Endothelial cell of umbilical vein (primary cell): ENCODE measurements at regions not wholly inside any gene's neighbourhood (a gene's known extent, or its start where the extent isn't known, plus 50 kb on each side); places are given as distances from the start of the nearest gene placed in this dataset.

Experiments
- CTCF ChIP-seq, 2 donors: IDR thresholded peaks; 1 replicate in 1 of 2; 2 replicates in 1 of 2; pipeline ENCODE4 v1.5.1; 2011; ENCODE audit warnings: low read length in 2 of 2, mild to moderate bottlenecking in 2 of 2, moderate library complexity in 2 of 2, control low read depth in 1 of 2, inconsistent platforms in 1 of 2, low read depth in 1 of 2; ENCODE audit not compliant: insufficient read depth in 1 of 2; ENCODE audit errors: extremely low read depth in 1 of 2
- GATA2 ChIP-seq: IDR thresholded peaks from 2 replicates; pipeline ENCODE4 v1.7.0; 2011; ENCODE audit warnings: low read depth, mild to moderate bottlenecking, moderate library complexity, mixed read lengths, low read length; ENCODE audit not compliant: insufficient read length, insufficient read depth
- POLR2A ChIP-seq: IDR thresholded peaks from 2 replicates; pipeline ENCODE4 v1.6.1; 2012; ENCODE audit warnings: low read depth, mild to moderate bottlenecking, control low read depth, low read length

- TF ChIP-seq POLR2A (no peak), CTCF (IDR thresholded peaks at IDR 0.05; ENCODE audit: extremely low read depth in 1 of 2, insufficient read depth in 1 of 2, low read depth in 1 of 2, low read length in 2 of 2) (no peak), GATA2 (no peak)
Measured at GRCh38 chr5:114935490-114935889, 234.2 kb downstream of the TRIM36 start.
